ENCODE measurements at regions not wholly inside any gene's neighbourhood (a gene's known extent, or its start where the extent isn't known, plus 50 kb on each side); places are given as distances from the start of the nearest gene placed in this dataset.

- TF ChIP-seq POLR2A (IDR thresholded peaks at IDR 0.05) (no peak), CTCF (IDR thresholded peaks at IDR 0.05) (peak in 1 of 6 experiments; percentile 11), EP300 (IDR thresholded peaks at IDR 0.05) (no peak), POLR2AphosphoS5 (IDR thresholded peaks at IDR 0.05) (no peak)
Observed at GRCh38 chrX:45850775-45851433, 650.2 kb upstream of the DIPK2B start.
